IMR-90 (cell line): ENCODE measurements at regions not wholly inside any gene's neighbourhood (a gene's known extent, or its start where the extent isn't known, plus 50 kb on each side); places are given as distances from the start of the nearest gene placed in this dataset.

ENCODE experiments used
- ATAC-seq: fragments of 200-7000 bp; cut with Tn5 transposase; 2 replicates; pipeline ENCODE4 v1.9.1; 2020; ENCODE audit warnings: low read depth, mild to moderate bottlenecking, moderate library complexity
- BruUV-seq: library from RNA; stranded (reverse); fragments of 400-500 nt; replicated peaks from 2 replicates; lab custom pipeline; 2021; lab: Mats Ljungman, UMichigan
- CTCF ChIA-PET: fragments of 300-600 bp; formaldehyde crosslinking; extraction: SDS; loops from one replicate; lab custom pipeline; 2021; ENCODE audit warnings: antibody characterized with exemption; lab: Yijun Ruan, JAX
- POLR2A ChIA-PET: fragments of 300-600 bp; sonication (Branson Sonifier 250); formaldehyde crosslinking; loops from one replicate; lab custom pipeline; 2022; ENCODE audit warnings: antibody characterized with exemption; ENCODE audit not compliant: unreplicated experiment; lab: Charles Lee
- DNase-seq: peaks from one replicate; pipeline ENCODE4 v3.0.0; 2013
- H2AFZ ChIP-seq: replicated peaks from 2 replicates; pipeline ENCODE3; 2013; ENCODE audit warnings: low read length, mild to moderate bottlenecking; ENCODE audit not compliant: poor library complexity
- H2AK5ac ChIP-seq: 2 replicates; pipeline ENCODE4 v1.6.1; 2013; ENCODE audit warnings: low read depth, low read length, inconsistent platforms
- H2AK9ac ChIP-seq: replicated peaks from 2 replicates; pipeline ENCODE3; 2013; ENCODE audit warnings: mild to moderate bottlenecking, low read depth, low read length, moderate library complexity; ENCODE audit not compliant: poor library complexity
- H2BK120ac ChIP-seq: 2 replicates; pipeline ENCODE4 v1.6.1; 2013; ENCODE audit warnings: low read depth, low read length, inconsistent platforms
- H2BK15ac ChIP-seq: 3 replicates; pipeline ENCODE4 v1.6.1; 2013; ENCODE audit warnings: low read depth, low read length, inconsistent platforms
- H2BK20ac ChIP-seq: 2 replicates; pipeline ENCODE4 v1.6.1; 2013; ENCODE audit warnings: low read depth, mild to moderate bottlenecking, inconsistent platforms, low read length, moderate library complexity
- H2BK5ac ChIP-seq: 2 replicates; pipeline ENCODE4 v1.6.1; 2013; ENCODE audit warnings: mild to moderate bottlenecking, low read depth, low read length, inconsistent platforms; ENCODE audit not compliant: poor library complexity, severe bottlenecking
- H3K14ac ChIP-seq: replicated peaks from 2 replicates; pipeline ENCODE4 v1.6.1; 2013; ENCODE audit warnings: low read depth, low read length, inconsistent platforms
- H3K18ac ChIP-seq: 2 replicates; pipeline ENCODE4 v1.6.1; 2013; ENCODE audit warnings: low read depth, low read length, control low read depth
- H3K23ac ChIP-seq: 2 replicates; pipeline ENCODE4 v1.6.1; 2013; ENCODE audit warnings: low read depth, low read length, inconsistent platforms
- H3K27ac ChIP-seq: 2 replicates; pipeline ENCODE4 v1.5.1; 2013; ENCODE audit warnings: mild to moderate bottlenecking, control low read depth, low read length; ENCODE audit not compliant: insufficient read depth
- H3K27me3 ChIP-seq: 2 replicates; pipeline ENCODE4 v1.6.1; 2013; ENCODE audit warnings: low read length; ENCODE audit not compliant: control insufficient read depth, insufficient read depth
- H3K36me3 ChIP-seq: 2 replicates; pipeline ENCODE4 v1.6.1; 2013; ENCODE audit warnings: low read length, mixed read lengths; ENCODE audit not compliant: control insufficient read depth, insufficient read depth
- H3K4ac ChIP-seq: 2 replicates; pipeline ENCODE4 v1.6.1; 2013; ENCODE audit warnings: low read depth, low read length, inconsistent platforms
- H3K4me1 ChIP-seq: 2 replicates; pipeline ENCODE4 v1.6.1; 2013; ENCODE audit warnings: low read length, mixed read lengths; ENCODE audit not compliant: control insufficient read depth, insufficient read depth
- H3K4me2 ChIP-seq: 2 replicates; pipeline ENCODE4 v1.6.1; 2013; ENCODE audit warnings: low read depth, mild to moderate bottlenecking, control low read depth, low read length, moderate library complexity
- H3K4me3 ChIP-seq: 2 replicates; pipeline ENCODE4 v1.5.1; 2013; ENCODE audit warnings: low read depth, mild to moderate bottlenecking, control low read depth, low read length, moderate library complexity; ENCODE audit not compliant: insufficient read depth
- H3K56ac ChIP-seq: 2 replicates; pipeline ENCODE4 v1.6.1; 2013; ENCODE audit warnings: low read length, inconsistent platforms; ENCODE audit not compliant: insufficient read depth; ENCODE audit errors: extremely low read depth
- H3K79me1 ChIP-seq, 2 experiments: 2 replicates each; pipeline ENCODE4 v1.6.1; 2013; ENCODE audit warnings: low read length in 2 of 2, inconsistent platforms in 1 of 2, low read depth in 1 of 2
- H3K9ac ChIP-seq: 2 replicates; pipeline ENCODE4 v1.6.1; 2013; ENCODE audit warnings: low read depth, low read length, control low read depth
- H3K9me1 ChIP-seq: 2 replicates; pipeline ENCODE4 v1.6.1; 2013; ENCODE audit warnings: low read length, inconsistent platforms; ENCODE audit not compliant: insufficient read depth
- H3K9me3 ChIP-seq: 2 replicates; pipeline ENCODE4 v1.6.1; 2013; ENCODE audit warnings: low read length; ENCODE audit not compliant: control insufficient read depth, insufficient read depth
- H4K20me1 ChIP-seq: 2 replicates; pipeline ENCODE4 v1.6.1; 2013; ENCODE audit warnings: low read length, inconsistent platforms; ENCODE audit not compliant: insufficient read depth
- H4K5ac ChIP-seq: 2 replicates; pipeline ENCODE4 v1.6.1; 2013; ENCODE audit warnings: mild to moderate bottlenecking, low read depth, low read length, control low read depth
- H4K8ac ChIP-seq, 2 experiments: 2 replicates each; pipeline ENCODE4 v1.6.1; 2013; ENCODE audit warnings: low read depth in 2 of 2, low read length in 2 of 2, control low read depth in 1 of 2, inconsistent platforms in 1 of 2
- H4K91ac ChIP-seq: 2 replicates; pipeline ENCODE4 v1.6.1; 2013; ENCODE audit warnings: low read depth, low read length, inconsistent platforms; ENCODE audit not compliant: insufficient read depth
- RCOR1 ChIP-seq: IDR thresholded peaks from 2 replicates; pipeline ENCODE4 v1.6.1; 2012; ENCODE audit warnings: mild to moderate bottlenecking, low read length, improper control_type of control experiment; ENCODE audit not compliant: insufficient replicate concordance
- RFX5 ChIP-seq: IDR thresholded peaks from 2 replicates; pipeline ENCODE4 v1.8.0; 2012; ENCODE audit warnings: low read depth, mild to moderate bottlenecking, low read length, moderate library complexity
- WGBS, 2 experiments: methylation state at CpG; one replicate each; pipeline versions ENCODE4 v1.1.5 to v1.1.7; 2013; ENCODE audit warnings: missing lambda C conversion rate in 2 of 2; ENCODE audit not compliant: insufficient read length in 1 of 2; ENCODE audit errors: extremely low coverage in 2 of 2; 5-methylcytosine and 5-hydroxymethylcytosine counted together
- dilution Hi-C: fragments of 300-500 bp; cut with HindIII; formaldehyde crosslinking; loops from one replicate; pipeline ENCODE4 v1.14.3; 2018; ENCODE audit warnings: low sequenced_read_pairs; ENCODE audit not compliant: unreplicated experiment
- in situ Hi-C: fragments of 300-500 bp; cut with MboI; formaldehyde crosslinking; loops from 3 replicates; pipeline ENCODE4 v1.14.3; 2019; ENCODE audit warnings: low sequenced_read_pairs, inconsistent platforms, mixed read lengths
- intact Hi-C: fragments of 100-400 bp; cut with micrococcal nuclease; formaldehyde crosslinking; loops from 2 replicates; pipeline ENCODE4 v1.10.0; 2022

DNA sequence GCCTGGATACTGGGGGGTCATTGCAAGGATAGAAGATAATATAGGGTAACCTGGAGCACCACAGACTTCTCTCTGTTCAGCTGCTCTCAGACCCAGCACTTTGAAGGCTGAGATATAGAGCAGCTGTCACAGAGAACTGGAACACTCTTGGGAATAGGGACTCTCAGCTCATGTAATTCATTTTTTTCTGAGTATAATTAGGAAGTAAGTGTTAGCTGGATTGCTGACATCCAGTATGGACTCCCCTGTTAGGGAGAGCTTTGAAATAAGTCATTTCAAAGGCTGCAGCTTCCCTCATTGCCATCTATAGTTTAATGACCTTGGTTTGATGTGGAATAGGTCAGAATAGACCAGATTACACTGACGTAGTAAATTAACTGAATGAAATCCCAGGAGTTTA, 120.8 kb upstream of the POU2AF2 start:
- Histone ChIP-seq H2AK5ac (no peak overlapping the region), H4K20me1 (no peaks in the 10 kb centered on the region), H2BK120ac (no peak overlapping the region), H3K27me3 (peaks cover 5% of the 10 kb centered on the region), H3K9ac (no peak overlapping the region), H4K5ac (no peak overlapping the region), H3K23ac (no peak overlapping the region), H3K18ac (no peak overlapping the region), H3K4me2 (no peak overlapping the region), H3K4me1 (no peaks in the 10 kb centered on the region), H4K8ac (no peak overlapping the region), H3K4ac (no peak overlapping the region), H2BK20ac (no peak overlapping the region), H2AK9ac (no peak overlapping the region), H3K36me3 (no peaks in the 10 kb centered on the region), H3K79me1 (no peaks in the 10 kb centered on the region), H3K9me1 (no peaks in the 10 kb centered on the region), H2BK5ac (no peak overlapping the region), H2AFZ (no peak overlapping the region), H3K14ac (no peak overlapping the region), H3K56ac (no peak overlapping the region), H3K27ac (no peak overlapping the region), H3K4me3 (no peak overlapping the region), H4K91ac (no peak overlapping the region), H3K9me3 (no peaks in the 10 kb centered on the region), H2BK15ac (no peak overlapping the region)
- in situ Hi-C loops (no loop called here), dilution Hi-C loops (no loop called here), intact Hi-C loops (no loop called here)
- DNase-seq (no peak), ATAC-seq (no peak)
- ChIA-PET POLR2A (no interaction called here), CTCF (no interaction called here)
- no CpG with 5 or more reads among the region's 1 CpG for WGBS, 2 experiments
- no TSS peak for BruUV-seq
- TF ChIP-seq RFX5 (no peak), RCOR1 (no peak)
